Fibroblast of lung (primary cell): ENCODE measurements at regions not wholly inside any gene's neighbourhood (a gene's known extent, or its start where the extent isn't known, plus 50 kb on each side); places are given as distances from the start of the nearest gene placed in this dataset.

ENCODE experiments used
- CTCF ChIP-seq, 2 donors: IDR thresholded peaks in 1 of 2; conservative IDR thresholded peaks in 1 of 2; 1 replicate in 1 of 2; 2 replicates in 1 of 2; pipeline ENCODE4 v1.5.1; 2011 to 2012; ENCODE audit warnings: low read length in 2 of 2, control low read depth in 1 of 2, inconsistent platforms in 1 of 2, low read depth in 1 of 2, mild to moderate bottlenecking in 1 of 2
- EZH2 ChIP-seq: IDR thresholded peaks from 2 replicates; pipeline ENCODE4 v1.5.1; 2012; ENCODE audit warnings: low read length, control low read depth, mild to moderate bottlenecking; ENCODE audit errors: missing control alignments

GRCh38 chr11:80457823-80458222 lies 1017.0 kb upstream of the TENM4 start:
- TF ChIP-seq CTCF (conservative IDR thresholded peaks at IDR 0.05 in 1 of 2, IDR thresholded peaks at IDR 0.05 in 1 of 2; ENCODE audit: low read depth in 1 of 2, low read length in 2 of 2) (no peak), EZH2 (no peak)
